ENCODE measurements at regions not wholly inside any gene's neighbourhood (a gene's known extent, or its start where the extent isn't known, plus 50 kb on each side); places are given as distances from the start of the nearest gene placed in this dataset.

DNA sequence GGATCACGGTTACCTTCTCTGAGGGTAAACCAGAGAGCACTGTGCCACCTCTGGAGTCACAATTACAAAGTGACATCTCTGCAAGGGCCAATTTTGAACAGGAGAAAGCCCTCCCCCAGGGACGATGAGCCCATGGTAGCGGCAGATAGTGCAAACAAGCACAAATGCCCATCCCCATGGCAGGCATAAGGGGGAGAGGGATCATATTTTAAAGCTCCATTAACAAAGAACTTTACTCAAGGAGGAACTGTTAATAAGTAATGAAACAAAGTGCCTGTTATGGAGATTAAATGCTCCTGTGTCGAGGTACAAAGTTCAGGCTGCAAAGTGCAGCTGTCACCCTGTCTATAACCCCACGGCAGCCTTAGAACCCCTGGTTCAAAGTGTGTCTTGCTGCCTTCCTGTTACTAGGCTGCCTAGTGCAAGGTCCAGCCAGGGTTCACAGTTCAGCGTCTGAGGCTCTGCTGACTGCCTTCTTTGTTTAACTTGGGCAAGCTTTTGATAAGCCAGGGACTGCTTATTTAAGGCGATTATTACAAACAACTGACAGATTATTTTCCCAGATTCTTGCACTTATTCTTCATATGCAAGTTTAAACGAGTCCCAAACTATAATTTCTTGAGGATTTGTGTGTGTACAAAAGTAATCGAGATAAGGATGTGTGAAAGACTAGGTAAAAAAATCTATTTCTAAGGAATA is 75.7 kb upstream of the NRIP1 start:
- H3K36me3 ChIP-seq (ENCODE audit: insufficient read depth, low read length), result no peaks in the 10 kb centered on the region
- H4K20me1 ChIP-seq (ENCODE audit: insufficient read depth, low read length, poor library complexity, severe bottlenecking), result no peaks in the 10 kb centered on the region
- no peak overlapping the region for H3K9ac ChIP-seq (ENCODE audit: low read depth, low read length, poor library complexity, severe bottlenecking)
- H2AFZ ChIP-seq (ENCODE audit: low read length), result no peak overlapping the region
- H3K79me2 ChIP-seq (ENCODE audit: insufficient read depth, low read length), result no peaks in the 10 kb centered on the region
- no peaks in the 10 kb centered on the region for H3K9me3 ChIP-seq (ENCODE audit: insufficient read depth, low read depth, low read length)
- H3K4me1 ChIP-seq (ENCODE audit: insufficient read depth, low read length, poor library complexity, severe bottlenecking), result no peaks in the 10 kb centered on the region
- no peak overlapping the region for H3K4me2 ChIP-seq (ENCODE audit: low read depth, low read length, poor library complexity, severe bottlenecking)
- no peaks in the 10 kb centered on the region for H3K9me2 ChIP-seq (replicated peaks; ENCODE audit: low read depth, low read length)
- H3K4me3 ChIP-seq (ENCODE audit: low read length, poor library complexity, severe bottlenecking), result no peak overlapping the region
- H3K27me3 ChIP-seq (ENCODE audit: insufficient read depth, low read length, poor library complexity, severe bottlenecking), result no peaks in the 10 kb centered on the region
- TF ChIP-seq, protein P1, sequence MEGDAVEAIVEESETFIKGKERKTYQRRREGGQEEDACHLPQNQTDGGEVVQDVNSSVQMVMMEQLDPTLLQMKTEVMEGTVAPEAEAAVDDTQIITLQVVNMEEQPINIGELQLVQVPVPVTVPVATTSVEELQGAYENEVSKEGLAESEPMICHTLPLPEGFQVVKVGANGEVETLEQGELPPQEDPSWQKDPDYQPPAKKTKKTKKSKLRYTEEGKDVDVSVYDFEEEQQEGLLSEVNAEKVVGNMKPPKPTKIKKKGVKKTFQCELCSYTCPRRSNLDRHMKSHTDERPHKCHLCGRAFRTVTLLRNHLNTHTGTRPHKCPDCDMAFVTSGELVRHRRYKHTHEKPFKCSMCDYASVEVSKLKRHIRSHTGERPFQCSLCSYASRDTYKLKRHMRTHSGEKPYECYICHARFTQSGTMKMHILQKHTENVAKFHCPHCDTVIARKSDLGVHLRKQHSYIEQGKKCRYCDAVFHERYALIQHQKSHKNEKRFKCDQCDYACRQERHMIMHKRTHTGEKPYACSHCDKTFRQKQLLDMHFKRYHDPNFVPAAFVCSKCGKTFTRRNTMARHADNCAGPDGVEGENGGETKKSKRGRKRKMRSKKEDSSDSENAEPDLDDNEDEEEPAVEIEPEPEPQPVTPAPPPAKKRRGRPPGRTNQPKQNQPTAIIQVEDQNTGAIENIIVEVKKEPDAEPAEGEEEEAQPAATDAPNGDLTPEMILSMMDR (conservative IDR thresholded peaks at IDR 0.05; ENCODE audit: low read length), result no peak
- TF ChIP-seq EZH2phosphoT487 (IDR thresholded peaks at IDR 0.05; ENCODE audit: borderline replicate concordance), result no peak
- no peaks in the 10 kb centered on the region for H3F3A ChIP-seq (ENCODE audit: low read depth)

DNA sequence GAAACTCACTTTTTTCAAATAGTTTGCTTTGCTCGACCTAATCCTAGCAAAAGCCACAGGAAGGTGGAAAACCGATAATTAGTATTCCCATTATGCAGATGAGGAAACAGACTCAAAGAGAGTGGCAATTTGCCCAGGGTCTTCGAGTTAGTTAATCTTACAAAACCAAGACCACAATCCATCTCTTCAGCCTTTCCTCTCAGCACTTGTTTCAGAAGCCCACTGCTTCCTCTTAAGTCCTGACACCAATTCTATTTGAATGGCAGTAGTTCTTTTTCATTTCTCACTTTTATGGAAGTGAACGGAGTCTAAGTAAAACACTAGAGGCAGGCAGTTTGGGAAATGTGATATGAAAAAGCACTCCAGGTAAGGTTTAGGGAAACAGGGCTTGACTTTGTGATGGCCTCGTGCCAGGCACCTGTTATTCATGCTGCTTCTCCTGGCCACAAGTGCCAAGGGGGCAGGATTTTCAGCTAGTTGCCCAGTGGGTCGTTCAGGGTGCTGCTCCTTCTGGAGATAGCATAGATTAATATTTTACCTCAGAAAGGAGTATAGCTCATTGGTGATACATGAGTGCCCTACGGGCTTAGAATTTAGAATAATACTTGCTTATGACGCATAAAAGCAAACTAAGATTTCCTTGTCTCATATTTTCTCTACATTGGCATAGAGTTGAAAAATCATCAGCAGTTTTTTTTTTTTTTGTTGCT is 76.6 kb upstream of the NRIP1 start:
- Histone ChIP-seq H3K79me2 (ENCODE audit: insufficient read depth, low read length) (no peaks in the 10 kb centered on the region), H3K27me3 (ENCODE audit: insufficient read depth, low read length, poor library complexity, severe bottlenecking) (no peaks in the 10 kb centered on the region), H3K9me3 (ENCODE audit: insufficient read depth, low read depth, low read length) (no peaks in the 10 kb centered on the region), H3K9ac (ENCODE audit: low read depth, low read length, poor library complexity, severe bottlenecking) (no peak overlapping the region), H3K4me2 (ENCODE audit: low read depth, low read length, poor library complexity, severe bottlenecking) (no peak overlapping the region), H3K4me3 (ENCODE audit: low read length, poor library complexity, severe bottlenecking) (no peak overlapping the region), H3K36me3 (ENCODE audit: insufficient read depth, low read length) (no peaks in the 10 kb centered on the region), H3F3A (ENCODE audit: low read depth) (no peaks in the 10 kb centered on the region), H3K9me2 (replicated peaks; ENCODE audit: low read depth, low read length) (no peaks in the 10 kb centered on the region), H4K20me1 (ENCODE audit: insufficient read depth, low read length, poor library complexity, severe bottlenecking) (no peaks in the 10 kb centered on the region), H2AFZ (ENCODE audit: low read length) (no peak overlapping the region), H3K4me1 (ENCODE audit: insufficient read depth, low read length, poor library complexity, severe bottlenecking) (no peaks in the 10 kb centered on the region)
- TF ChIP-seq EZH2phosphoT487 (IDR thresholded peaks at IDR 0.05; ENCODE audit: borderline replicate concordance), result no peak
- TF ChIP-seq, protein P1 (conservative IDR thresholded peaks at IDR 0.05; ENCODE audit: low read length), result no peak

DNA sequence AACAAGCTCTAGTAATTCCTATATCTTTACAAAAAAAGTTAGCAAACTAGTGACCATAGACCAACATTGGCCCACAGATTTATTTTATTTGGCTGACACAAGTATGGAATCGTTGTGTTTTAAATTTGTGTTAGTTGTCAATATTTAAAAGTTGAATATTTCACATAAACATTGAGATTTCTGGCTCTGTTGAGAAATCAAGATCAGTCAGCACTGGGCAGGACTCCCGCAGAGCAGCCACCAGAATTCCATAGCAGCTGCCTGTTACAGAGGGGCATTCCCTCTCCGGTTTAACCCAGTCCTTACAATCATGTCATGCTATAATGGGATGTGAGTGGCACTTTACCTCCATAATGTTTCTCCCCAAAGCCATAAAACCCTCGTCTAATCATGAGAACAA is 79.2 kb upstream of the NRIP1 start:
- H3K79me2 ChIP-seq (ENCODE audit: insufficient read depth, low read length), result no peaks in the 10 kb centered on the region
- H2AFZ ChIP-seq (ENCODE audit: low read length), result no peak overlapping the region
- no peaks in the 10 kb centered on the region for H3K9me2 ChIP-seq (replicated peaks; ENCODE audit: low read depth, low read length)
- no peak overlapping the region for H3K9ac ChIP-seq (ENCODE audit: low read depth, low read length, poor library complexity, severe bottlenecking)
- no peaks in the 10 kb centered on the region for H3K27me3 ChIP-seq (ENCODE audit: insufficient read depth, low read length, poor library complexity, severe bottlenecking)
- no peaks in the 10 kb centered on the region for H4K20me1 ChIP-seq (ENCODE audit: insufficient read depth, low read length, poor library complexity, severe bottlenecking)
- no peaks in the 10 kb centered on the region for H3K9me3 ChIP-seq (ENCODE audit: insufficient read depth, low read depth, low read length)
- TF ChIP-seq, protein P1 (conservative IDR thresholded peaks at IDR 0.05; ENCODE audit: low read length), result no peak
- TF ChIP-seq EZH2phosphoT487 (IDR thresholded peaks at IDR 0.05; ENCODE audit: borderline replicate concordance), result no peak
- H3K36me3 ChIP-seq (ENCODE audit: insufficient read depth, low read length), result no peaks in the 10 kb centered on the region
- no peaks in the 10 kb centered on the region for H3K4me1 ChIP-seq (ENCODE audit: insufficient read depth, low read length, poor library complexity, severe bottlenecking)
- no peak overlapping the region for H3K4me3 ChIP-seq (ENCODE audit: low read length, poor library complexity, severe bottlenecking)
- H3F3A ChIP-seq (ENCODE audit: low read depth), result no peaks in the 10 kb centered on the region
- H3K4me2 ChIP-seq (ENCODE audit: low read depth, low read length, poor library complexity, severe bottlenecking), result no peak overlapping the region
